ENCODE measurements at regions not wholly inside any gene's neighbourhood (a gene's known extent, or its start where the extent isn't known, plus 50 kb on each side); places are given as distances from the start of the nearest gene placed in this dataset.

- TF ChIP-seq CTCF (IDR thresholded peaks at IDR 0.05): no peak
- no peaks in the 10 kb centered on the region for H3K27me3 ChIP-seq
- H3K27ac ChIP-seq: no peak overlapping the region
- intact Hi-C loops (cut with DNase I): loop anchor here in 1 of 3 donors (10.0 kb wide), 1 partner anchor 203 kb away; no protein-coding TSS in a partner anchor
- H3K4me3 ChIP-seq: no peak overlapping the region
- WGBS, 2 donors: 80 to 91% methylated on average over 7 of the region's 7 CpGs
- ATAC-seq: no peak
- H3K36me3 ChIP-seq: no peaks in the 10 kb centered on the region
- no peak for DNase-seq
- H3K9me3 ChIP-seq: no peaks in the 10 kb centered on the region
- no peak for FAIRE-seq
- no peaks in the 10 kb centered on the region for H3K4me1 ChIP-seq
These were observed 83.4 kb downstream of the C13orf42 start for GRCh38 chr13:51027644-51028043.

- Histone ChIP-seq H3K36me3 (no peaks in the 10 kb centered on the region), H3K4me1 (no peaks in the 10 kb centered on the region), H3K27me3 (no peaks in the 10 kb centered on the region), H3K4me3 (no peak overlapping the region), H3K27ac (no peak overlapping the region), H3K9me3 (no peaks in the 10 kb centered on the region)
- no peak for FAIRE-seq
- no peak for DNase-seq
- ATAC-seq: no peak
- TF ChIP-seq CTCF (IDR thresholded peaks at IDR 0.05): no peak
- intact Hi-C loops (cut with DNase I): loop anchor here in 1 of 3 donors (10.0 kb wide), 1 partner anchor 201 kb away; no protein-coding TSS in a partner anchor
- WGBS, 2 donors: 73 to 86% methylated on average over 8 of the region's 8 CpGs
These were observed 85.1 kb downstream of the C13orf42 start for GRCh38 chr13:51026016-51026415.

- TF ChIP-seq CTCF (IDR thresholded peaks at IDR 0.05): no peak
- Histone ChIP-seq H3K36me3 (no peaks in the 10 kb centered on the region), H3K27me3 (no peaks in the 10 kb centered on the region), H3K4me3 (no peak overlapping the region), H3K9me3 (no peaks in the 10 kb centered on the region), H3K27ac (no peak overlapping the region), H3K4me1 (no peaks in the 10 kb centered on the region)
- FAIRE-seq: no peak
- no peak for DNase-seq
- no peak for ATAC-seq
- 76 to 86% methylated on average over 11 of the region's 11 CpGs for WGBS, 2 donors
- intact Hi-C loops (cut with DNase I): loop anchor here in 1 of 3 donors (10.0 kb wide), 1 partner anchor 201 kb away; no protein-coding TSS in a partner anchor
These were observed 85.7 kb downstream of the C13orf42 start for GRCh38 chr13:51025245-51025905.

GRCh38 chr13:51021811-51022210 lies 89.3 kb downstream of the C13orf42 start:
- no peak for DNase-seq

More at GRCh38 chr13:51021811-51022210, 89.3 kb downstream of the C13orf42 start:
- no peaks in the 10 kb centered on the region for H3K4me1 ChIP-seq
- H3K9me3 ChIP-seq: no peaks in the 10 kb centered on the region
- no peak overlapping the region for H3K27ac ChIP-seq
- ATAC-seq (no peak), FAIRE-seq (no peak)
- H3K4me3 ChIP-seq: no peak overlapping the region
- no peaks in the 10 kb centered on the region for H3K27me3 ChIP-seq
- no peak for TF ChIP-seq CTCF (IDR thresholded peaks at IDR 0.05)
- intact Hi-C loops (cut with DNase I): loop anchor here in 1 of 3 donors (10.0 kb wide), 1 partner anchor 197 kb away; no protein-coding TSS in a partner anchor
- WGBS, 2 donors: 59 to 65% methylated on average over 3 of the region's 3 CpGs
- no peaks in the 10 kb centered on the region for H3K36me3 ChIP-seq

Data from pancreas (tissue), 10 donors.